Coronary artery (tissue), 2 donors: ENCODE measurements at regions not wholly inside any gene's neighbourhood (a gene's known extent, or its start where the extent isn't known, plus 50 kb on each side); places are given as distances from the start of the nearest gene placed in this dataset.

Source experiments
- DNase-seq: peaks from one replicate; pipeline ENCODE4 v3.0.0-alpha.2; 2017; ENCODE audit warnings: low spot score
- H3K27ac ChIP-seq, 2 donors: fragments of 200-600 bp; sonication (generic); one replicate each; pipeline ENCODE4 v1.5.1; 2016 to 2019
- H3K4me3 ChIP-seq: fragments of 200-600 bp; sonication (generic); 2 replicates; pipeline ENCODE4 v1.5.1; 2016; ENCODE audit warnings: mild to moderate bottlenecking, moderate library complexity
- CTCF ChIP-seq: fragments of 200-600 bp; sonication (generic); IDR thresholded peaks from one replicate; pipeline ENCODE4 v1.5.1; 2019; ENCODE audit warnings: antibody characterized with exemption

GRCh38 chr13:63124863-63125262 lies 1709.2 kb upstream of the PCDH20 start:
- DNase-seq = no peak
- no peak for TF ChIP-seq CTCF
- Histone ChIP-seq H3K4me3 (no peak overlapping the region), H3K27ac (no peak overlapping the region)

GRCh38 chr13:63120883-63121282 lies 1705.2 kb upstream of the PCDH20 start:
- TF ChIP-seq CTCF = no peak
- DNase-seq = no peak

GRCh38 chr13:63117710-63118109 lies 1702.1 kb upstream of the PCDH20 start:
- no peak for DNase-seq
- Histone ChIP-seq H3K4me3 (no peak overlapping the region), H3K27ac (no peak overlapping the region)
- no peak for TF ChIP-seq CTCF

More at GRCh38 chr13:63120883-63121282, 1705.2 kb upstream of the PCDH20 start:
- Histone ChIP-seq H3K4me3 (no peak overlapping the region), H3K27ac (no peak overlapping the region)

DNA sequence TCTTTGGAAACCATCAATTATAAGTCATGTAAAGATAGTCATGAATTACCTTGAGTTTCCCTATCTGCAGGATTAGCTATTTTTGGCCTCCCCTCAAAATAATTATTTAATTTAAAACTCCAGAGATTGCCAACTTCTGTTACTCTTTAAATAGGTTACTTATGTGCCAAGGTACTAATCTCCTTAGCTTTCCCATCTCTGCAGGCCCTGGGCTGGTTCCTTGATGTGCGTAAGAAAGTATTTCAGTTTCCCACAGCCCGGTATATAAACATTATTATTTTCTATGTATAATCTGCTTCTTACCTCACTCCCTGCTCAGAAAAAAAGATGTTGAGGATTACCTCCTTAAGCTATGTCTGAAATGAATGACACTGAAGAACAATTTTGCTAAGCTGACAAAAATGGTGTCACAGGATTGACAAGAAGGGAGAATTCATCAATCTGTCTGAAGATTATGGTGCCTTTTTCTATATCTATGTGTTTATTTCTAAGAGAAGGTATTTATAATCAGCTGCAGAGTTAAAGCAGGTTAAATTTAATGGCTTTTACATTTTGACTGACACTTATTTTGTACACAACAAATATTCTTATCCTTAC lies 1697.2 kb upstream of the PCDH20 start:
- no peak for DNase-seq
- no peak for TF ChIP-seq CTCF
- H3K4me3 ChIP-seq = no peak overlapping the region
- no peak overlapping the region for H3K27ac ChIP-seq

DNA sequence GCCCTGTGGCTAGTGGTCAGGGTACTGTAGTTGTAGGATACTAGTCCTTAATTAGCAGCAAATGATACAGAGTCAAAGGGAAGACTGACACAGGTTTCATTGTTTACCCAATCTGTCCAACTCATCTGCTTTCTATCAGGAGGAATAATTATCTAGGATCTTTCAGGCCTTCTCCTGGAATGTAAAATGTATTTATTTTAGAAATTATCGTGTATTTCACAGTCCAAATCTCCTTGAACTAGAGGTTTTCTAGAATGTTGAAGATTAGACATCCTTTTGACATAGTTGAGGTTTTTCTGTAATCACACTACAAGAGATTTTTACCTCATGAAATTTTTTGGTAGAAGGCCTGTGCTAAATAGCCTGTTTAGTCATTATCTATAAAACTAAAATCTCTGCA lies 1694.8 kb upstream of the PCDH20 start:
- TF ChIP-seq CTCF = no peak
- DNase-seq = no peak
- Histone ChIP-seq H3K27ac (no peak overlapping the region), H3K4me3 (no peak overlapping the region)

- no peak for TF ChIP-seq CTCF
- DNase-seq = no peak
- Histone ChIP-seq H3K27ac (no peak overlapping the region), H3K4me3 (no peak overlapping the region)
Observed at GRCh38 chr13:63107179-63107943, 1691.7 kb upstream of the PCDH20 start.

DNA sequence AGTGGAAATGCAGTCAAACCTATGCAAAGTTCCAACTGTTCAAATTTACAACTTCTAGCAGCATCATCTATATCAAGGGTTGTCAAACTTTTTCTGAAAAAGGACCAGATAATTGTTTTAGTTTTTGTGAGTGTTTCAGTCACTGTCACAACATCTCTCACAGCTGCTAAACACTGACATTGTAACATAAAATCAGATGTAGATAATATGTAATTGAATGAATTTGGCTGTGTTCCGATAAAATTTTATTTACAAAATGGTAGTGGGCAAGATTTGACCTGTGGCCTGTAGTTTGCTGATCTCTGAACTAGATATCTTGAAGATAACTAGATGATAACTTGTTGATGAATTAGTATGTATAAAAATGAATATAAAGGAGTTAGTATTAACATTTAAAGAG lies 1679.1 kb upstream of the PCDH20 start:
- Histone ChIP-seq H3K4me3 (no peak overlapping the region), H3K27ac (no peak overlapping the region)
- DNase-seq = no peak
- TF ChIP-seq CTCF = no peak
